Chondrocyte (in vitro differentiated cells): ENCODE measurements at regions not wholly inside any gene's neighbourhood (a gene's known extent, or its start where the extent isn't known, plus 50 kb on each side); places are given as distances from the start of the nearest gene placed in this dataset.

ENCODE experiments used
- DNase-seq: peaks from one replicate; pipeline ENCODE4 v3.0.0; 2021; ENCODE audit warnings: mixed read lengths, low spot score
- H3K27ac Mint-ChIP-seq: one replicate; pipeline ENCODE4 v1.8.0; 2021; ENCODE audit warnings: mild to moderate bottlenecking, moderate library complexity, mixed read lengths; ENCODE audit not compliant: unreplicated experiment
- H3K27me3 Mint-ChIP-seq: 2 replicates; pipeline ENCODE4 v1.8.0; 2021; ENCODE audit warnings: low read depth, mixed read lengths
- H3K36me3 Mint-ChIP-seq: 2 replicates; pipeline ENCODE4 v1.8.0; 2021; ENCODE audit warnings: low read depth, mixed read lengths
- H3K4me1 Mint-ChIP-seq: 2 replicates; pipeline ENCODE4 v1.8.0; 2021; ENCODE audit warnings: low read depth, mild to moderate bottlenecking, mixed read lengths
- H3K4me3 Mint-ChIP-seq: one replicate; pipeline ENCODE4 v1.8.0; 2021; ENCODE audit warnings: mild to moderate bottlenecking, moderate library complexity, mixed read lengths; ENCODE audit not compliant: unreplicated experiment
- H3K9me3 Mint-ChIP-seq: 2 replicates; pipeline ENCODE4 v1.8.0; 2021; ENCODE audit warnings: low read depth, mixed read lengths
- TF ChIP-seq, protein P1 (sequence below): fragments of 200-600 bp; sonication (generic); IDR thresholded peaks from 2 replicates; pipeline ENCODE4 v1.5.0; 2021; ENCODE audit warnings: antibody characterized with exemption, mild to moderate bottlenecking, moderate library complexity

DNA sequence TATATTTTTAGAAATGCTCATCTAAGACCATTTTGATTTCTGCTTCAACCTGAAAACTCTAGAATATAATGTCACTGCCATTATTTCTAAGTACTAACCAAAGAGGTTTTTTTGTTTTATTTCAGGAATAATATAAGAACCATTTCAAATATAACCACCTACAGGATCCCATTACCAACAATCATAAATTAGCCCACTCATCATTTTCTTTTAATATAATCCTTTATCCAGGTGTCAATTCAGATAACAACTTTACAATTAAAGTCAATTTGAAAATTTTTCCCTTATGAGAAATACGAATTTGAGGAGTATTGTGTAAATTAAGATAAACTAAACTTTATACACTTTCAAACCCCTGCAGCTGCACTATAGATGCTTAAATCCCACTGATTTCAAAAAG, 1043.0 kb upstream of the CNTN5 start:
- Mint-ChIP-seq H3K36me3 (peaks cover 2% of the 10 kb centered on the region), H3K4me1 (peaks cover 3% of the 10 kb centered on the region), H3K27ac (no peak overlapping the region), H3K9me3 (peaks cover 3% of the 10 kb centered on the region), H3K4me3 (no peak overlapping the region), H3K27me3 (peaks cover 12% of the 10 kb centered on the region)
- TF ChIP-seq, protein P1, sequence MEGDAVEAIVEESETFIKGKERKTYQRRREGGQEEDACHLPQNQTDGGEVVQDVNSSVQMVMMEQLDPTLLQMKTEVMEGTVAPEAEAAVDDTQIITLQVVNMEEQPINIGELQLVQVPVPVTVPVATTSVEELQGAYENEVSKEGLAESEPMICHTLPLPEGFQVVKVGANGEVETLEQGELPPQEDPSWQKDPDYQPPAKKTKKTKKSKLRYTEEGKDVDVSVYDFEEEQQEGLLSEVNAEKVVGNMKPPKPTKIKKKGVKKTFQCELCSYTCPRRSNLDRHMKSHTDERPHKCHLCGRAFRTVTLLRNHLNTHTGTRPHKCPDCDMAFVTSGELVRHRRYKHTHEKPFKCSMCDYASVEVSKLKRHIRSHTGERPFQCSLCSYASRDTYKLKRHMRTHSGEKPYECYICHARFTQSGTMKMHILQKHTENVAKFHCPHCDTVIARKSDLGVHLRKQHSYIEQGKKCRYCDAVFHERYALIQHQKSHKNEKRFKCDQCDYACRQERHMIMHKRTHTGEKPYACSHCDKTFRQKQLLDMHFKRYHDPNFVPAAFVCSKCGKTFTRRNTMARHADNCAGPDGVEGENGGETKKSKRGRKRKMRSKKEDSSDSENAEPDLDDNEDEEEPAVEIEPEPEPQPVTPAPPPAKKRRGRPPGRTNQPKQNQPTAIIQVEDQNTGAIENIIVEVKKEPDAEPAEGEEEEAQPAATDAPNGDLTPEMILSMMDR: no peak
- DNase-seq: no peak

DNA sequence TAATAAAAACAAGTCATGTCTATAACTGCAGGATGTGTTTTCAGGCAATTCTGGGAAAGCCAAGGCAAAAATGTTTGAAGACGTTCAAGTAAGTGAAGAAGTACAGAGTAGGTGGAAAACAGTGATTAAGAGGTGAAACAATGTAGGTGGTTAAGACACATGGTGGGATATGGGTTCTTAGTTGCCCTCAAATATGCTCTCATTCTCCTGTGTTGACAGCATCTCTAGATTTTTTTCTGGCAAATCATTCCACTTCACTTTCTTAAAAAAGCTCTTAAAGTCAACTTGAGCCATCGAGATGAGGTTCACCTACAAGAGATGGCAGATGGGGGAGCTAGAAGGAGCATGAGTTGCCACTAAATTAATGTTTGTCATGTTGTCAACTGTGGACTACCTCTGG, 1041.0 kb upstream of the CNTN5 start:
- Mint-ChIP-seq H3K27me3 (peaks cover 14% of the 10 kb centered on the region), H3K4me1 (peaks cover 3% of the 10 kb centered on the region), H3K9me3 (peaks cover 5% of the 10 kb centered on the region), H3K4me3 (no peak overlapping the region), H3K36me3 (peaks cover 2% of the 10 kb centered on the region), H3K27ac (no peak overlapping the region)
- TF ChIP-seq, protein P1: no peak
- DNase-seq: no peak

DNA sequence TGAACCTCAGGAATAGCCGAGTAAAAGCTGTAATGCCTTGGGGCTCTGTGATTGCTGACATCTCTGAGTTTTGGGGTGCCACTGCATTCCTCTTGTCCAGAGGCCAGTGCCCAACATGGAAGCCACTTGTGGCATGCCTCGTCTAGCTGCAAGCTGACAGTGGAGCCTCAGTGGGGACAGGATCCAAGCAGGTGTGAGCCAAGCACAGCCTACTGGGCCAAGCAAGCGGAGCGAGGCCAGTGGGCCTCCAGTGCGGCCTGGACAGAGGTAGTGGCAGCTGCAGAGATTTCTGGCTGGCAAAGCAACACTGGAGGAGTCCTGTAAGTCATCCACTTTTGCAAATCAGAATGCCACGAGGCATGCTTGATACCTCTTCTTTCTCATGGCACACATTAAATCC, 1038.2 kb upstream of the CNTN5 start:
- no peak for DNase-seq
- Mint-ChIP-seq H3K27me3 (peaks cover 14% of the 10 kb centered on the region), H3K27ac (no peak overlapping the region), H3K9me3 (peaks cover 5% of the 10 kb centered on the region), H3K4me1 (no peaks in the 10 kb centered on the region), H3K36me3 (peaks cover 2% of the 10 kb centered on the region), H3K4me3 (no peak overlapping the region)
- TF ChIP-seq, protein P1: no peak

DNA sequence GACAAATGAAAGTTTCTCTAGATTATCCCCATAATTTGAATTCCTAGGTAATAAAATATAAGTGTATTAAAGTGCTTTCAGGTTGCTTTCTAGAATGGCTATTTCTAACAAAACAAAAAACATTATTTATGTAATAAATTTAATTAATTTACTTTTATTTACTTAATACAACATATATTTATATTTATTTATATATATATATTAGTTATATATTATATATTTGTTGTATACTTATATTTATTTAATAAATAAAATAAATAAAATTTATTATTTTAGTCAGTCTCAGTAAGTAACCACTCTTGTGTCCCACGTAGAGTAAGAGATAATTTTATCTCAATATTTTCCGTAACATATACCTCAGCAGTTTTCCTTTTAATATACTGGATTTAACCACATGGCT, 1031.6 kb upstream of the CNTN5 start:
- no peak overlapping the region for H3K4me3 Mint-ChIP-seq
- TF ChIP-seq, protein P1: no peak
- H3K36me3 Mint-ChIP-seq: no peaks in the 10 kb centered on the region
- H3K9me3 Mint-ChIP-seq: no peaks in the 10 kb centered on the region
- H3K4me1 Mint-ChIP-seq: no peaks in the 10 kb centered on the region
- DNase-seq: no peak
- no peak overlapping the region for H3K27ac Mint-ChIP-seq
- peaks cover 14% of the 10 kb centered on the region for H3K27me3 Mint-ChIP-seq

DNA sequence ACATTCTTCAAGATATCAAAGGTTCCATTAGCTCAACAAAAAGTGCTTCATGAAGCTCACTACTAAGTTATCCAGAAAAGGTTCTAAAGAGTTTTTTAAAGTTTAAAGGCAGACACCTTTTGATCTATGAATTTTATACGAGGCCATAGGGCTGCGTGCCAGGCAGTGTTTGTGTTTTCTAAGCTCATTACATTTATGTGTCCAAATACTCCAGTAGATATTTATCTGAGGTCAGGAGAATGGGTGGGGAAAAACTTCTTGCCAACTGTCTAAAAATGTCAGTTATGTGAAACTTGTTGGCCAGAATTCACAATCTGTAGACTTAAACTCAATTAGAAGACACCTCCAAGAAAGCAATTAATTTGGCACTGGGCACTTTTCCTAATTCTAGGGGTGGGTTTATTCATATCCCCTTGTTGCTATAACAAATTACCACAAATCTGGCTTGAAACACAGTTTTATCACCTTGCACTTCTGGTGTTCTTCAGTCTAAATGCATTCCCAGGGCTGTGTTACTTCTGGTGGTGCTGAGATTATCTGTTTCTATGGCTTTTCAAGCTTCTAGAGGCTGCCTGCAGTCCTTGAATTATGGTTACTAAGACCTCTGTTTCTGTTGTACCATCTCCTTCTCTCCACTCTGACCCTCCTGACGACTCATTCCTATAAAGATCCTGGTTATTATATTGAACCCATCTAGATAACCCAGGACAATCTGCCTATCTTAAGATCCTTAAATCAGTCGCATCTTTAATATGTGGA, 1030.4 kb upstream of the CNTN5 start:
- peaks cover 16% of the 10 kb centered on the region for H3K27me3 Mint-ChIP-seq
- H3K4me1 Mint-ChIP-seq: no peaks in the 10 kb centered on the region
- no peak overlapping the region for H3K27ac Mint-ChIP-seq
- H3K9me3 Mint-ChIP-seq: no peaks in the 10 kb centered on the region
- no peak for DNase-seq
- H3K4me3 Mint-ChIP-seq: no peak overlapping the region
- TF ChIP-seq, protein P1: no peak
- H3K36me3 Mint-ChIP-seq: no peaks in the 10 kb centered on the region
